Kidney epithelial cell (primary cell): ENCODE measurements at regions not wholly inside any gene's neighbourhood (a gene's known extent, or its start where the extent isn't known, plus 50 kb on each side); places are given as distances from the start of the nearest gene placed in this dataset.

Experiments used
- DNase-seq: peaks from one replicate; pipeline ENCODE4 v3.0.0-alpha.2; 2010; ENCODE audit warnings: low read depth
- H3K27me3 ChIP-seq: 2 replicates; pipeline ENCODE4 v1.6.0; 2011; ENCODE audit warnings: low read length; ENCODE audit not compliant: control insufficient read depth, insufficient read depth
- H3K36me3 ChIP-seq: 2 replicates; pipeline ENCODE4 v1.5.1; 2011; ENCODE audit warnings: low read length; ENCODE audit not compliant: control insufficient read depth, insufficient read depth
- H3K4me3 ChIP-seq: 2 replicates; pipeline ENCODE4 v1.5.1; 2011; ENCODE audit warnings: low read depth, mild to moderate bottlenecking, control low read depth, low read length
- CTCF ChIP-seq: IDR thresholded peaks from 2 replicates; pipeline ENCODE4 v1.5.1; 2011; ENCODE audit warnings: mild to moderate bottlenecking, moderate library complexity, low read length, control low read depth, inconsistent platforms; ENCODE audit not compliant: insufficient read depth, poor library complexity, severe bottlenecking

GRCh38 chr10:133022776-133023100 lies 65.0 kb upstream of the ADGRA1 start:
- Histone ChIP-seq H3K27me3 (peaks cover 39% of the 10 kb centered on the region), H3K36me3 (no peaks in the 10 kb centered on the region), H3K4me3 (no peak overlapping the region)
- DNase-seq = no peak
- TF ChIP-seq CTCF = no peak

DNA sequence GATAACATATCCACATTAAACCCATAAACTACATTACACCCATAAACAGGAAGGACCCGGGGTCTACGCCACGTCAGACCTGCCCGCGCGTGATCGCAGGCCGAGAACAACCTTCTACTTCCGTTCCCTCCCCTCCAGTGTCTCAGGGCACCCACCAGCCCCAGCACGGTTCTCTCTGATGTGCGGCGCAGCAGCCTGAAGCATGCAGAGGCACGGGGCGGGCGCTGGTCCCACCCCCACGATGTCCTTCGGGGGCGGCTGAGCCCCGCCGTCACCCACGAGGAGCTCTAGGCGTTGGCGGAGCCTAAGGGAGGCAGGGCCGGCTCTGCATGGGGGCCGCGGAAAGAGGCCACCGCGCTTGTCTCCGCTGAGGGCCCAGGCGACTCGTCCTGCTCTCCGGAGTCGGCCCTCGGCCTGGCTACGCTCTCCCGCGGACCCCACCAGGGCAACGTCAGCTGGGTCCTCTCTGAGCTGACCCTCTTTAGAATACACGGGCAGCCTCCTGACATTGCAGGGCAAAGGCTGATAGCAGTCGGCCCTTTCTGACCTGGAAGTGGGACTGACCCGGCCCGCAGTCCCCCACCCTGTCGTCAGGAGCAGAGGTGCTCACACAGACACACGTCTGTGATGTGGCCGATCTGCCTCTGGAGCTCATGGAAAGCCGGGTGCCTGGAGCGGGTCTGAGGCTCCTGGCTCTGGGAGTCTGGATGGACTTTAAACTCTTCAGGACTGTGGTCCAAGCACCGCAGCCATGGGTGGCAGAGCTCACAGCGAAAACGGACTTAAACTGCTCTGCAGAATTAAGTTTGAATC lies 65.6 kb upstream of the ADGRA1 start:
- H3K4me3 ChIP-seq = no peak overlapping the region
- no peak for DNase-seq
- TF ChIP-seq CTCF = no peak
- no peaks in the 10 kb centered on the region for H3K36me3 ChIP-seq
- peaks cover 36% of the 10 kb centered on the region for H3K27me3 ChIP-seq

DNA sequence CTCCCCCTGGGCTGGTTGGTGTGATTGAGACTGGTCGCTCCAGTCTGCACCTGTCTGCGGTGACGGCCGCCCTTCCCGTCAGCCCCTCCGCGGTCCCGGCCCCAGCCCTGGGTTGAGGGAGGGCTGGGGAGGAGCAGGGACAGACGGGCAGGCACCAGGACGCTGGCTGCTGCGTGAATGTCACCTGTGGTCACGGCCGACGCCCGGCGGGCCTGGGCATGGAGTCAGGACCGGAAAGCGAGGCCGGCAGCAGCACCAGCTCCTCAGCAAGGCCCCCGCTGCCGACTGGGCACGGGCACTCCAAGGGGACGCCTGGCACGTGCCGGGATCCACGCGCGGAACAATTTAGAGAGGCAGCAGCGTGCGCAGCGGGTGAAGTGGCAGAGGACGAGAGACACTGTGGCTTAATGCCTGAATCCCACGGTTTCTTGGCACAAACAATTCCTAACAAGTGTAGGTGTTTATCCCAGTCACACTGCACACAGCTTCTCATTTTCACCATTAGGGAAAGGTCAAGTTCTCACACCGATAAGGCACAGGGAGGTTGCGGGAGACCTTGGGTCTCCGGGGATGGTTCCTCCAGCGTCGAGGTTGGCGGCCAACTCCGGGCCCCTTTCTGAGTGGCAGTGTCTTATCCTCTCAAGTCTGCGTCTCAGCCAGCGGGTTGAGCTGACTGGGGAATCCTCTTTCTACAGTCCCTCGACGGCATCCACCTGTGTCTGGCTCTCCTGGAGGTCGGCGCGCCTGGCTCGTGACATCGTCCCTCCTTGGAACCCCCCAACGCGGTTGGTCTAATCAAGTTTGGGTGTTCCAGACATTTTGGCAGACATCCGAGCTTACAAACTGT lies 66.4 kb upstream of the ADGRA1 start:
- H3K27me3 ChIP-seq = peaks cover 29% of the 10 kb centered on the region

DNA sequence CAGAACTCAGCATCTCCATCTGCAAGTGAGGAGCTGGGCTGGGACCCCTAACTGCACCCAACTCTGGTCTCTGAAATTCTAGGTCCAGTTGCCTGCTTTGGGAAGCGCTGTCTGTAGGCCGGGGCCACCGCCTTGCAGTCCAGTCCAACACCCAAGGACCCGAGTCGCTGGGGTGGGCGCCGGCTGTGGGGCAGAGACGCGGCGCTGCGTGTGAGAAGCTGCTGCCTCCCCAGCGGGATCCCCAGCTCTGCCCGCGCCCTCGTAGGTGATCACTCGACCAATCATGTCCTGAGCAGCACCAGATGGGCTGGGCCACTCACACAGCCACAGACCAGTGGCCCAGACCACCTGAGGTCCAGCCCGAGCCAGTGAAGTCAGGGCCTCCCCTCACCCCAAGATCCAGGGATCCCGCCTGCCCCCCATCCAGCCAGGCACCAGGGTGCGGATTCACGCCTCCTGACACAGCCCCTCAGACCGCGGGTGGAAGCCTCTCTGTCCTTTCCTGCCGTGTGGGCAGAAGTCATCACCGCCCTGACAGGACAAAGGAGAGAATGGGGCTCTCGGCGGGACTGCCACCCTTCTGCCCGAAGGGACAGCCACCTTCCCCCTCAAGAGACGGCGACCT lies 67.4 kb upstream of the ADGRA1 start:
- no peak for DNase-seq
- no peak for TF ChIP-seq CTCF
- Histone ChIP-seq H3K4me3 (no peak overlapping the region), H3K27me3 (peaks cover 21% of the 10 kb centered on the region), H3K36me3 (no peaks in the 10 kb centered on the region)

More for the DNA sequence above, 66.4 kb upstream of the ADGRA1 start:
- no peak overlapping the region for H3K4me3 ChIP-seq
- no peak for DNase-seq
- no peaks in the 10 kb centered on the region for H3K36me3 ChIP-seq
- TF ChIP-seq CTCF = no peak

GRCh38 chr10:133019651-133020050 lies 68.1 kb upstream of the ADGRA1 start:
- H3K4me3 ChIP-seq = no peak overlapping the region
- TF ChIP-seq CTCF = no peak
- DNase-seq = no peak
- peaks cover 14% of the 10 kb centered on the region for H3K27me3 ChIP-seq
- H3K36me3 ChIP-seq = no peaks in the 10 kb centered on the region
